IPS-NIHi7 (cell line): ENCODE measurements at regions not wholly inside any gene's neighbourhood (a gene's known extent, or its start where the extent isn't known, plus 50 kb on each side); places are given as distances from the start of the nearest gene placed in this dataset.
A peak's percentile ranks its signal among the peaks of the same experiment; 100 is the strongest.
"Not testable (repeated sequence)": the region's sequence is repeated elsewhere in the genome, so short reads cannot be mapped to it uniquely, and the experiment has no call there.

Source experiments
- DNase-seq: peaks from one replicate; pipeline ENCODE4 v3.0.0; 2012; ENCODE audit warnings: mixed read lengths; ENCODE audit errors: extremely low spot score

- not testable (repeated sequence) for DNase-seq
Observed at GRCh38 chr7:97234494-97234893, 117.0 kb downstream of the SDHAF3 start.

- DNase-seq, result no peak
Observed at GRCh38 chr7:97246317-97246716, 128.8 kb downstream of the SDHAF3 start.

- DNase-seq, result not testable (repeated sequence)
Observed at GRCh38 chr7:97258187-97258586, 140.7 kb downstream of the SDHAF3 start.

- DNase-seq, result peak; percentile 12
Observed at GRCh38 chr7:97269741-97270140, 152.2 kb downstream of the SDHAF3 start.

GRCh38 chr7:97270280-97270679 is 152.8 kb downstream of the SDHAF3 start:
- no peak for DNase-seq

GRCh38 chr7:97271619-97272018 is 154.1 kb downstream of the SDHAF3 start:
- peak; percentile 15 for DNase-seq

GRCh38 chr7:97272237-97272975 is 154.9 kb downstream of the SDHAF3 start:
- no peak for DNase-seq

- DNase-seq, result no peak
Observed at GRCh38 chr7:97275475-97275874, 158.0 kb downstream of the SDHAF3 start.

- no peak for DNase-seq
Observed at GRCh38 chr7:97280950-97281349, 163.5 kb downstream of the SDHAF3 start.

- DNase-seq, result no peak
Observed at GRCh38 chr7:97285348-97285747, 167.8 kb downstream of the SDHAF3 start.

- no peak for DNase-seq
Observed at GRCh38 chr7:97293031-97293430, 175.5 kb downstream of the SDHAF3 start.

- DNase-seq, result no peak
Observed at GRCh38 chr7:97298561-97298960, 181.1 kb downstream of the SDHAF3 start.

- no peak for DNase-seq
Observed at GRCh38 chr7:97305589-97305988, 188.1 kb downstream of the SDHAF3 start.

GRCh38 chr7:97307521-97308108 is 190.1 kb downstream of the SDHAF3 start:
- no peak for DNase-seq

- DNase-seq, result peak; percentile 13
Observed at GRCh38 chr7:97313900-97314299, 196.4 kb downstream of the SDHAF3 start.

GRCh38 chr7:97317575-97317974 is 200.1 kb downstream of the SDHAF3 start:
- peak; percentile 15 for DNase-seq

- not testable (repeated sequence) for DNase-seq
Observed at GRCh38 chr7:97329871-97330270, 212.4 kb downstream of the SDHAF3 start.

GRCh38 chr7:97337849-97338248 is 220.4 kb downstream of the SDHAF3 start:
- DNase-seq, result no peak

GRCh38 chr7:97342512-97342911 is 225.0 kb downstream of the SDHAF3 start:
- no peak for DNase-seq

- DNase-seq, result no peak
Observed at GRCh38 chr7:97346349-97346748, 228.9 kb downstream of the SDHAF3 start.

- DNase-seq, result no peak
Observed at GRCh38 chr7:97351488-97351887, 234.0 kb downstream of the SDHAF3 start.

- DNase-seq, result no peak
Observed at GRCh38 chr7:97357459-97357858, 240.0 kb downstream of the SDHAF3 start.

- DNase-seq, result no peak
Observed at GRCh38 chr7:97372882-97373281, 255.4 kb downstream of the SDHAF3 start.

- no peak for DNase-seq
Observed at GRCh38 chr7:97373736-97374135, 256.2 kb downstream of the SDHAF3 start.
